ENCODE measurements at regions not wholly inside any gene's neighbourhood (a gene's known extent, or its start where the extent isn't known, plus 50 kb on each side); places are given as distances from the start of the nearest gene placed in this dataset.

DNA sequence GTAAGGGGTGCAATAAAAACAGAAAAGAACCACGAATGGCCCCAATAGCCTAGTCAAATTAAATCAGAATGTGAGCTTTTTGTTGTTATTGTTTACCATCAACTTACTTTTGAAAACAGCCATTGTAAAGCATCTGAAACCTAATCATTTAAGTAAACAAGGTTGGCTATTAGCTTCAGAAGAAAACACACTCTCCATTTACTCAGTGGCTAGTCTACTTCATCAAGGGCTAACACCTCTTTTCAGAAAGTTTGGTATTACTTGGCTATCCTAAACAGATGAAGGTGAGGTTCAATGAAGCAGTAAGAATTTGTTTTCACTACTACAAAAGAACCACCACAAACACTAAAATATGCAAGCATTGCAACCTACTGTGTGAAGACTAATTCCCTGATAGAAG is 398.0 kb downstream of the CDH2 start:
- Histone ChIP-seq H3K36me3 (ENCODE audit: insufficient read depth in 1 of 2, low read depth in 1 of 2) (no peaks in the 10 kb centered on the region), H3K9me3 (no peaks in the 10 kb centered on the region), H3K4me1 (no peaks in the 10 kb centered on the region), H3K4me3 (no peak overlapping the region), H3K27ac (no peak overlapping the region), H3K27me3 (ENCODE audit: insufficient read depth in 3 of 3, low read length in 2 of 3) (peaks cover 0 to 3% (median 0%) of the 10 kb centered on the region in 3 donors)
- WGBS, 3 donors, result 14 to 25% (median 19%) methylated on average over 1 of the region's 1 CpG
- no peak for DNase-seq
- intact Hi-C loops (cut with DNase I), result no loop called here
- no peak for ATAC-seq
- TF ChIP-seq, protein P1, sequence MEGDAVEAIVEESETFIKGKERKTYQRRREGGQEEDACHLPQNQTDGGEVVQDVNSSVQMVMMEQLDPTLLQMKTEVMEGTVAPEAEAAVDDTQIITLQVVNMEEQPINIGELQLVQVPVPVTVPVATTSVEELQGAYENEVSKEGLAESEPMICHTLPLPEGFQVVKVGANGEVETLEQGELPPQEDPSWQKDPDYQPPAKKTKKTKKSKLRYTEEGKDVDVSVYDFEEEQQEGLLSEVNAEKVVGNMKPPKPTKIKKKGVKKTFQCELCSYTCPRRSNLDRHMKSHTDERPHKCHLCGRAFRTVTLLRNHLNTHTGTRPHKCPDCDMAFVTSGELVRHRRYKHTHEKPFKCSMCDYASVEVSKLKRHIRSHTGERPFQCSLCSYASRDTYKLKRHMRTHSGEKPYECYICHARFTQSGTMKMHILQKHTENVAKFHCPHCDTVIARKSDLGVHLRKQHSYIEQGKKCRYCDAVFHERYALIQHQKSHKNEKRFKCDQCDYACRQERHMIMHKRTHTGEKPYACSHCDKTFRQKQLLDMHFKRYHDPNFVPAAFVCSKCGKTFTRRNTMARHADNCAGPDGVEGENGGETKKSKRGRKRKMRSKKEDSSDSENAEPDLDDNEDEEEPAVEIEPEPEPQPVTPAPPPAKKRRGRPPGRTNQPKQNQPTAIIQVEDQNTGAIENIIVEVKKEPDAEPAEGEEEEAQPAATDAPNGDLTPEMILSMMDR (IDR thresholded peaks at IDR 0.05), result no peak

DNA sequence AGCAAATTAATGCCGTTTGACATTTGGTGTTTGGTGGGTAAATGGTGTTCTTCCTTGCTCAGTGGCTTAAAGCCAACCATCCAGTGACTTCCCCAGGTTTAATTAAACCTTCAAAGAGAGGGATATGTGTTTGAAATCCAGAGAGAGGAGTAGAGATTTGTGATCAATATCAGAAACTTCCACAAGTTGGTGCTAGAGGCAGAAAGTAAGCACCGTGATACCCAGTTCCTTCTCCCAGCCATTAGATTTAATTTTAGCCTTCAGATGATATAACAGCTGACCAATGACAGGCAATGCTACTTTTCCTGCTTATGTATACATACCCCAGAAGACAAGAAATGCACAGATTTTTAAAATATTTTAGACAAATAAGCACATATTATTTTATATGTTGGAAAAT is 398.5 kb downstream of the CDH2 start:
- H3K27ac ChIP-seq, result no peak overlapping the region
- no peaks in the 10 kb centered on the region for H3K4me1 ChIP-seq
- no peaks in the 10 kb centered on the region for H3K36me3 ChIP-seq (ENCODE audit: insufficient read depth in 1 of 2, low read depth in 1 of 2)
- H3K27me3 ChIP-seq (ENCODE audit: insufficient read depth in 3 of 3, low read length in 2 of 3), result no peaks in the 10 kb centered on the region
- TF ChIP-seq, protein P1 (IDR thresholded peaks at IDR 0.05), result peak; percentile 4
- ATAC-seq (no peak), DNase-seq (no peak)
- 2 to 8% (median 7%) methylated on average over 2 of the region's 2 CpGs for WGBS, 3 donors
- no peak overlapping the region for H3K4me3 ChIP-seq
- H3K9me3 ChIP-seq, result no peaks in the 10 kb centered on the region
- intact Hi-C loops (cut with DNase I), result no loop called here

DNA sequence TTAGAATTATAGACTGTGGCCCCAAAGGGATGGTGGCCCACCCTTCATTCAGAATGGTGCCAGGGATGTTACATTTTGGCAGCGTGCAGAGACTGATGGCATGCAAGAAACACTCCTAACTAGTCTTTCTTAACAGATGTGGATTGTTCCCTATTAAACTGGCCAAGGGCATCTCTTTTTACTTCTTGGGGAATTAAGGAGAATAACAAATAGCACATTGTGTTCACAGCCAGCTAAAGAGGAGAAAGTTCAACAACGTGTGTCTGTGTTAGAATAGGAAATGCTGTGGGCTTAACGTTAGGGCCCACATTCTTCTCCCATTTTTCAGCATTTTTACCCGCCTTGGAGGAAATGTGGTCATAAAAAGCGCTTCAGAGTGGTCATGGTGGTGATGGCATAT is 404.8 kb downstream of the CDH2 start:
- Histone ChIP-seq H3K9me3 (no peaks in the 10 kb centered on the region), H3K4me1 (no peaks in the 10 kb centered on the region), H3K36me3 (ENCODE audit: insufficient read depth in 1 of 2, low read depth in 1 of 2) (no peaks in the 10 kb centered on the region), H3K4me3 (no peak overlapping the region), H3K27ac (no peak overlapping the region), H3K27me3 (ENCODE audit: insufficient read depth in 3 of 3, low read length in 2 of 3) (no peaks in the 10 kb centered on the region)
- WGBS, 3 donors, result 30 to 44% (median 34%) methylated on average over 5 of the region's 5 CpGs
- TF ChIP-seq, protein P1 (IDR thresholded peaks at IDR 0.05), result no peak
- intact Hi-C loops (cut with DNase I), result no loop called here
- ATAC-seq, result no peak
- no peak for DNase-seq

DNA sequence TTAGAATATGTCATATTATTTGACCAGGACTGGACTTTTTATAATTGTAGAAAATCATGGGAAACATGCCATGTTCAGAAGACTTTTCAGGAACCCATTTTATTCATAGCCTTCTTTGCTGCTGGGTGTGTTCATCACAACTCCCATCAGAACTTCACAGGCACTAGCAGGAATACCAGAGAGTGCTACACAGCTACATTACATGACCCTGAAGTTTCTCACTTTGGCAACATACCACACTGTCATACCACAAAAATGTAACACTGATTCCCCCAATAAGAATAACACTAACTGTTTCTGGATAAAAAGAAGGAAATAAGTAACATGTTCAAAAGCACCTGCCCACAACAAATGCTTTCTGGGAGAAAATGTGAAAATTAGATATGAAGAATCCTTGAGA is 405.4 kb downstream of the CDH2 start:
- no peak for DNase-seq
- Histone ChIP-seq H3K9me3 (no peaks in the 10 kb centered on the region), H3K4me3 (no peak overlapping the region), H3K27ac (no peak overlapping the region), H3K4me1 (no peaks in the 10 kb centered on the region), H3K36me3 (ENCODE audit: insufficient read depth in 1 of 2, low read depth in 1 of 2) (no peaks in the 10 kb centered on the region), H3K27me3 (ENCODE audit: insufficient read depth in 3 of 3, low read length in 2 of 3) (no peaks in the 10 kb centered on the region)
- no peak for ATAC-seq
- TF ChIP-seq, protein P1 (IDR thresholded peaks at IDR 0.05), result no peak
- intact Hi-C loops (cut with DNase I), result no loop called here

DNA sequence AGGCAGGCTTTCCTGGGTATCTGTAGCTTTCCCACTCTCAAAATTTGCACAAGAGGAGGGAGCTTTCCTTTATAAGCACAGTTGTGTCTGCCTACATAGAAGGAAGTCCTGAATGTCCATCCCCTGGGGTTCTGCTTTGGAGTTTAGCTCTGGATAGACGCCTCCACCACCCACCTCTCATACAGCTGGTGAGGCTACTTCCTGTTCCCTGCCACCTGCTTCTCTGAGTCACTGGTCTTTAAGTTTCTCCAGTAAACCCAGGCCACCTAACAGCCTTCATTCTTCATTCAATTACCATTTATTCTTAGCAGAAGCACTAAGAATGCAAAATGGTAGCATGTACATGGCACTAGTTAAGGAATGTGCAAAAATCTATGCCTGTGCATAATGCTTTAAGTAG is 407.8 kb downstream of the CDH2 start:
- intact Hi-C loops (cut with DNase I), result no loop called here
- no peak overlapping the region for H3K27ac ChIP-seq
- TF ChIP-seq, protein P1 (IDR thresholded peaks at IDR 0.05), result no peak
- WGBS, 3 donors, result 19 to 60% (median 28%) methylated on average over 1 of the region's 1 CpG
- H3K27me3 ChIP-seq (ENCODE audit: insufficient read depth in 3 of 3, low read length in 2 of 3), result no peaks in the 10 kb centered on the region
- no peaks in the 10 kb centered on the region for H3K36me3 ChIP-seq (ENCODE audit: insufficient read depth in 1 of 2, low read depth in 1 of 2)
- H3K4me1 ChIP-seq, result no peaks in the 10 kb centered on the region
- ATAC-seq (no peak), DNase-seq (no peak)
- H3K4me3 ChIP-seq, result no peak overlapping the region
- no peaks in the 10 kb centered on the region for H3K9me3 ChIP-seq

Data from psoas muscle (tissue), 7 donors.